Right ventricle myocardium superior (tissue), 1 donor: ENCODE measurements at regions not wholly inside any gene's neighbourhood (a gene's known extent, or its start where the extent isn't known, plus 50 kb on each side); places are given as distances from the start of the nearest gene placed in this dataset.
A peak's percentile ranks its signal among the peaks of the same experiment; 100 is the strongest.

Experiments used
- ATAC-seq: fragments of 200-7000 bp; cut with Tn5 transposase; one replicate; pipeline ENCODE4 v1.9.1; 2020; ENCODE audit warnings: mild to moderate bottlenecking; ENCODE audit not compliant: poor library complexity
- DNase-seq: peaks from one replicate; pipeline ENCODE4 v3.0.0-alpha.2; 2020
- intact Hi-C: fragments of 100-400 bp; cut with DNase I; formaldehyde crosslinking; loops from one replicate; pipeline ENCODE4 v1.11.2; 2022
- donor health status: DM: no; HTN: yes; CAD: no; lungs with severe emphysema.

- DNase-seq (no peak), ATAC-seq (no peak)
- intact Hi-C loops, result loop anchor here (10.0 kb wide), 1 partner anchor 546 kb away; no protein-coding TSS in a partner anchor
Measured at GRCh38 chr6:100119261-100119660, 125.2 kb upstream of the MCHR2 start.

- intact Hi-C loops, result loop anchor here (10.0 kb wide), 1 partner anchor 546 kb away; no protein-coding TSS in a partner anchor
- ATAC-seq (no peak), DNase-seq (no peak)
Measured at GRCh38 chr6:100118301-100118700, 124.3 kb upstream of the MCHR2 start.

- DNase-seq (no peak), ATAC-seq (no peak)
- intact Hi-C loops, result loop anchor here (10.0 kb wide), 1 partner anchor 547 kb away; no protein-coding TSS in a partner anchor
Measured at GRCh38 chr6:100117680-100118079, 123.7 kb upstream of the MCHR2 start.

DNA sequence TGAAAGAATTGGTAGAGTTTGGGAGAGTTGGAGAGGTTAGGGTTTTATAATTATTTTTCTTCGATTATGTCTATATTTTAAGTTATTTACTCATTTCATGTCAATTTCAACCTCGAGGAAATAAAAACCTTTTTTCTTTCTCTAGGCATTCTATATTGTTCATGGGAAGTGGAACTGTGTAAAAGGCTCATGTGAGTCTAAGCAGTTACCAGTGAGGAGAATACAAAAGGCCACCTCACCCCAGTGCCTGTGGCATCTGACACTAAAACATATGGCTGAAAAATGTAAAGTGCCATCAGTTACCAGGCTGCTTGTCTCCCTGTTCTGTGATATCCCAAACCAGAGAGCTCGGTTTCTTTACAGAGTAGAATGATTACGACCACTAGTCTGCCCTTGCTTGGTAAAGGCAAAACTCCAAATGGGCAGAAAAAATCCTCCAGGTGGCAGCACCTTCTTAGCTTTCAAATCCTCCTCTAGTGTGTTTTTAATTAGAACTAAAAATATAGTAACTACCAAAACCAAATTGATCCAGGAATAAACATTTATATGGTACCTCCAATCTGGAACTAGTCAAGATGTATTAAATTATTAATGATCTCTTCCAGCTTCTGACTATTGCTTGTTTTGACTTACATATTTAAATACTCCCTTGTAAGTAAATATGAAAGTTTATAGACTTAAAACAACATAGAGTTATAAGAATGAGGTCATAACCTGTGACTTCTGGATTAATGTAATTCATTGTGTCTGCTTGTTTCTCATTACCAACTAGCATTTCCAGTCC is 122.6 kb upstream of the MCHR2 start:
- intact Hi-C loops, result loop anchor here (10.0 kb wide), 1 partner anchor 548 kb away; no protein-coding TSS in a partner anchor
- ATAC-seq, result peak; percentile 58
- DNase-seq, result no peak

- intact Hi-C loops, result loop anchor here (10.0 kb wide), 1 partner anchor 549 kb away; no protein-coding TSS in a partner anchor
- ATAC-seq (no peak), DNase-seq (no peak)
Measured at GRCh38 chr6:100115407-100116101, 121.5 kb upstream of the MCHR2 start.

- no peak for ATAC-seq
- no peak for DNase-seq
- intact Hi-C loops, result loop anchor here (10.0 kb wide), 1 partner anchor 552 kb away; no protein-coding TSS in a partner anchor
Measured at GRCh38 chr6:100112855-100113508, 119.0 kb upstream of the MCHR2 start.

GRCh38 chr6:100105919-100106529 is 112.0 kb upstream of the MCHR2 start:
- intact Hi-C loops, result no loop called here
- DNase-seq (no peak), ATAC-seq (no peak)

GRCh38 chr6:100105138-100105537 is 111.1 kb upstream of the MCHR2 start:
- ATAC-seq (no peak), DNase-seq (no peak)

GRCh38 chr6:100103931-100104330 is 109.9 kb upstream of the MCHR2 start:
- ATAC-seq (no peak), DNase-seq (no peak)
- intact Hi-C loops, result no loop called here

More at GRCh38 chr6:100105138-100105537, 111.1 kb upstream of the MCHR2 start:
- intact Hi-C loops, result no loop called here

- DNase-seq (no peak), ATAC-seq (no peak)
- intact Hi-C loops, result no loop called here
Measured at GRCh38 chr6:100103194-100103593, 109.2 kb upstream of the MCHR2 start.

DNA sequence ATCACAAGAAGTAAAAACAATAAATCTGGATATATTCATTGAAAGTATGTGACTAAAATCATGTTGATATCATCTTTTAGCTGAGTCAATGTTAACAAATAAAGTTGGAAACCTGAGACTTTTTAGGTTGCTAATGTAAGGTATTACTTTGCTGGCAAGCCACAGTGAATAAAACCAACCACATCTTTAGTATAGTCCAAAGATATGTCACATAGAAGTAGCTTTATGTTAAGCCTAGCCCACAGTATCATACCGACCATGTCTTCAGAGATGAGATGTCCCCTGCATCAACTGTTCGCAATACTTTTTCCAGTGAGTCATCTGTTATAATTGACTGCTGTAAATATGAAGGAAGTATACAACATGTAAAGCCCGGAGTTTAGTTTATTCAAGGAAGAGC is 107.6 kb upstream of the MCHR2 start:
- no peak for ATAC-seq
- no peak for DNase-seq
- intact Hi-C loops, result no loop called here

GRCh38 chr6:100100776-100101175 is 106.8 kb upstream of the MCHR2 start:
- ATAC-seq (no peak), DNase-seq (no peak)
- intact Hi-C loops, result no loop called here

- intact Hi-C loops, result loop anchor here (5.0 kb wide), 1 partner anchor 232 kb away; no protein-coding TSS in a partner anchor
- DNase-seq (no peak), ATAC-seq (no peak)
Measured at GRCh38 chr6:100099189-100100074, 105.4 kb upstream of the MCHR2 start.

GRCh38 chr6:100096936-100097335 is 102.9 kb upstream of the MCHR2 start:
- DNase-seq (no peak), ATAC-seq (no peak)
- intact Hi-C loops, result loop anchor here (5.0 kb wide), 1 partner anchor 230 kb away; no protein-coding TSS in a partner anchor

- intact Hi-C loops, result loop anchor here (5.0 kb wide), 1 partner anchor 229 kb away; no protein-coding TSS in a partner anchor
- DNase-seq, result no peak
- no peak for ATAC-seq
Measured at GRCh38 chr6:100096341-100096740, 102.3 kb upstream of the MCHR2 start.

DNA sequence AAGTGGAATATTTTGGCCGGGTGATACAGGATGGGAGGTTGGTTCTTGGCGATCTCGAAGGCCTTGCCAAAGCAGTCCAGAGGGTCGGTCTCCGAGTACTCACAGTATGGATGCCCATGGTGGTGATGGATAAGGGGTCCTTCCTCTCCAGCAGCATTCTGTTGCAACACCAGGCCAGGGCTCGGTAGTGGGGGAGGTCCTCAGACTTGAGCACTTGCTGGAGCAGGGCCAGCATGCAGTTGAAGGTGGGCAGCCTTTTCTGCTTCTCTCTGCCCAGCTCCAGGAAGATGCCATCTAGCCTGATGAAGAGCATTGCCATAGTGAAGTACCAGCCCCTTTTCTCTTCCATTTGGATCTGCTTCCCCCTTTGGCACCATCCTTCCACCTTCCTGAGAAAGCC is 99.4 kb upstream of the MCHR2 start:
- ATAC-seq, result no peak
- intact Hi-C loops, result no loop called here

DNA sequence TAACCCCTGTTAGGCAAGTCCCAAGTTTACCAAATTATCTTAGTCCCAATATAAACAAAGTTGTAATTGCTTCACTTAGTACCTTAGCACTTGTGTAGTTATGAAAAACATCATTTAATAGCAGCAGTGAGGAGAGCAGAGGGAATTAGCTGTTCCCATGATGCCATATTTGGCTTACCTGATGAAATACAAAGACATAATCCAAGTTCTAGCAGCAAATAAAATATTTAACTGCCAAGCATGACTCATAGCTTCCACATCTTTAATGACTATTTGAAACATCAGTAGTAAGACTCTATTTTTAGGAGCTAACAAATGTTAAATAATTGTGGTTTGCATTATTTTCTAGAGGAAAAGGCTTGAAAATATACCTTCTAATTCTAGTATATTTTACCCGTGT is 94.0 kb upstream of the MCHR2 start:
- ATAC-seq, result no peak
- intact Hi-C loops, result no loop called here
- no peak for DNase-seq

More for the DNA sequence above, 99.4 kb upstream of the MCHR2 start:
- DNase-seq, result no peak

GRCh38 chr6:100084991-100085364 is 91.0 kb upstream of the MCHR2 start:
- DNase-seq (no peak), ATAC-seq (no peak)
- intact Hi-C loops, result no loop called here
